Hematopoietic multipotent progenitor cell treated with erythropoietin and hydrocortisone succinate and interleukin-3 and kit ligand, for 8 days (in vitro differentiated cells): ENCODE measurements at regions not wholly inside any gene's neighbourhood (a gene's known extent, or its start where the extent isn't known, plus 50 kb on each side); places are given as distances from the start of the nearest gene placed in this dataset.

Experiments used
- DNase-seq: peaks from one replicate; pipeline ENCODE4 v3.0.0-alpha.2; 2015

- DNase-seq, result no peak
Observed at GRCh38 chr10:78785991-78786390, 282.8 kb upstream of the ZMIZ1 start.

GRCh38 chr10:78787125-78787524 is 281.6 kb upstream of the ZMIZ1 start:
- no peak for DNase-seq

- no peak for DNase-seq
Observed at GRCh38 chr10:78794736-78795455, 273.9 kb upstream of the ZMIZ1 start.

GRCh38 chr10:78798976-78799730 is 269.6 kb upstream of the ZMIZ1 start:
- peak; percentile 3 for DNase-seq

- DNase-seq, result no peak
Observed at GRCh38 chr10:78800006-78800405, 268.8 kb upstream of the ZMIZ1 start.

- no peak for DNase-seq
Observed at GRCh38 chr10:78800535-78801320, 268.0 kb upstream of the ZMIZ1 start.

GRCh38 chr10:78802431-78802830 is 266.3 kb upstream of the ZMIZ1 start:
- no peak for DNase-seq

- no peak for DNase-seq
Observed at GRCh38 chr10:78802866-78803265, 265.9 kb upstream of the ZMIZ1 start.

- DNase-seq, result no peak
Observed at GRCh38 chr10:78803710-78804109, 265.1 kb upstream of the ZMIZ1 start.

GRCh38 chr10:78804411-78805032 is 264.2 kb upstream of the ZMIZ1 start:
- DNase-seq, result no peak

- no peak for DNase-seq
Observed at GRCh38 chr10:78805176-78805575, 263.6 kb upstream of the ZMIZ1 start.

- DNase-seq, result no peak
Observed at GRCh38 chr10:78806681-78807221, 262.0 kb upstream of the ZMIZ1 start.

GRCh38 chr10:78807504-78808203 is 261.1 kb upstream of the ZMIZ1 start:
- DNase-seq, result no peak

GRCh38 chr10:78808286-78808685 is 260.5 kb upstream of the ZMIZ1 start:
- DNase-seq, result no peak

GRCh38 chr10:78808736-78809367 is 259.9 kb upstream of the ZMIZ1 start:
- DNase-seq, result no peak

GRCh38 chr10:78811174-78811573 is 257.6 kb upstream of the ZMIZ1 start:
- DNase-seq, result no peak

- DNase-seq, result no peak
Observed at GRCh38 chr10:78812571-78813318, 256.0 kb upstream of the ZMIZ1 start.

GRCh38 chr10:78813526-78813925 is 255.2 kb upstream of the ZMIZ1 start:
- no peak for DNase-seq

GRCh38 chr10:78813998-78814399 is 254.8 kb upstream of the ZMIZ1 start:
- no peak for DNase-seq

GRCh38 chr10:78814407-78814806 is 254.4 kb upstream of the ZMIZ1 start:
- DNase-seq, result no peak
